HL-60/S4 treated with phorbol 12-myristate 13-acetate at 8.2 ng/mL for 4 days and 3 days (cell line): ENCODE measurements at regions not wholly inside any gene's neighbourhood (a gene's known extent, or its start where the extent isn't known, plus 50 kb on each side); places are given as distances from the start of the nearest gene placed in this dataset.
"Not testable (repeated sequence)": the region's sequence is repeated elsewhere in the genome, so short reads cannot be mapped to it uniquely, and the experiment has no call there.

Experiments
- in situ Hi-C: fragments of 300-500 bp; cut with MboI; formaldehyde crosslinking; loops from 2 replicates; pipeline ENCODE4 v1.15.0; 2022; ENCODE audit warnings: low sequenced_read_pairs

- in situ Hi-C loops, result not testable (repeated sequence)
Measured at GRCh38 chr16:10272250-10272854, 90.1 kb upstream of the GRIN2A start.

GRCh38 chr16:10275214-10275996 lies 93.2 kb upstream of the GRIN2A start:
- in situ Hi-C loops, result not testable (repeated sequence)

GRCh38 chr16:10277597-10277996 lies 95.4 kb upstream of the GRIN2A start:
- in situ Hi-C loops, result no loop called here

GRCh38 chr16:10280262-10281170 lies 98.3 kb upstream of the GRIN2A start:
- in situ Hi-C loops, result no loop called here

- in situ Hi-C loops, result no loop called here
Measured at GRCh38 chr16:10282367-10282766, 100.1 kb upstream of the GRIN2A start.

GRCh38 chr16:10283246-10283645 lies 101.0 kb upstream of the GRIN2A start:
- in situ Hi-C loops, result not testable (repeated sequence)

- in situ Hi-C loops, result not testable (repeated sequence)
Measured at GRCh38 chr16:10290467-10291105, 95.3 kb upstream of the ATF7IP2 start.

- in situ Hi-C loops, result not testable (repeated sequence)
Measured at GRCh38 chr16:10292197-10292596, 93.7 kb upstream of the ATF7IP2 start.

- in situ Hi-C loops, result not testable (repeated sequence)
Measured at GRCh38 chr16:10292976-10293375, 92.9 kb upstream of the ATF7IP2 start.

GRCh38 chr16:10294153-10294552 lies 91.7 kb upstream of the ATF7IP2 start:
- in situ Hi-C loops, result not testable (repeated sequence)

- in situ Hi-C loops, result no loop called here
Measured at GRCh38 chr16:10296956-10297340, 88.9 kb upstream of the ATF7IP2 start.

- in situ Hi-C loops, result no loop called here
Measured at GRCh38 chr16:10297341-10298006, 88.4 kb upstream of the ATF7IP2 start.

- in situ Hi-C loops, result no loop called here
Measured at GRCh38 chr16:10300905-10301304, 85.0 kb upstream of the ATF7IP2 start.

GRCh38 chr16:10301547-10301946 lies 84.3 kb upstream of the ATF7IP2 start:
- in situ Hi-C loops, result not testable (repeated sequence)

GRCh38 chr16:10305912-10306311 lies 79.9 kb upstream of the ATF7IP2 start:
- in situ Hi-C loops, result no loop called here

- in situ Hi-C loops, result no loop called here
Measured at GRCh38 chr16:10308305-10309193, 77.3 kb upstream of the ATF7IP2 start.

- in situ Hi-C loops, result no loop called here
Measured at GRCh38 chr16:10309271-10309932, 76.5 kb upstream of the ATF7IP2 start.

- in situ Hi-C loops, result loop anchor here (10.0 kb wide), 1 partner anchor 203 kb away; no protein-coding TSS in a partner anchor
Measured at GRCh38 chr16:10312008-10312407, 73.9 kb upstream of the ATF7IP2 start.
